ENCODE measurements at regions not wholly inside any gene's neighbourhood (a gene's known extent, or its start where the extent isn't known, plus 50 kb on each side); places are given as distances from the start of the nearest gene placed in this dataset.
A peak's percentile ranks its signal among the peaks of the same experiment; 100 is the strongest.

DNA sequence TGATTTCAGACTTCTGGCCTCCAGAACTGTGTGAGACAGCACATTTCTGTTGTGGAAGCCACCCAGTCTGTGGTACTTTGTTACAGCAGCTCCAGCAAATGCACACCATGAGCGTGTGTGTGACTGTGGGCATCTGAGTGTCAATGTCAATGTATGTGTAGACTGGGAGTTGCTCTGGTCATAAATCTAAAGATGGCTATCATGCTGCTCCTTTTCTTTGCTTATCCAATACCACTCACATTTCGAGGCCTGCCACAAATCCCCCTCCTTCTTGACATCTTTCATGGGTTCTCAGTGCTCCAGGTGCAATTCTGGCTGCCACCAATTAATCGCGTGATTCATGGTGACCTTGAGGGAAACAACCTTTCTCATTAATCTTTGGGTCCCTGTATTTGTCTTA lies 141.2 kb downstream of the RWDD3 start:
- no peak for TF ChIP-seq POLR2A (IDR thresholded peaks at IDR 0.05)
- TF ChIP-seq, protein P1, sequence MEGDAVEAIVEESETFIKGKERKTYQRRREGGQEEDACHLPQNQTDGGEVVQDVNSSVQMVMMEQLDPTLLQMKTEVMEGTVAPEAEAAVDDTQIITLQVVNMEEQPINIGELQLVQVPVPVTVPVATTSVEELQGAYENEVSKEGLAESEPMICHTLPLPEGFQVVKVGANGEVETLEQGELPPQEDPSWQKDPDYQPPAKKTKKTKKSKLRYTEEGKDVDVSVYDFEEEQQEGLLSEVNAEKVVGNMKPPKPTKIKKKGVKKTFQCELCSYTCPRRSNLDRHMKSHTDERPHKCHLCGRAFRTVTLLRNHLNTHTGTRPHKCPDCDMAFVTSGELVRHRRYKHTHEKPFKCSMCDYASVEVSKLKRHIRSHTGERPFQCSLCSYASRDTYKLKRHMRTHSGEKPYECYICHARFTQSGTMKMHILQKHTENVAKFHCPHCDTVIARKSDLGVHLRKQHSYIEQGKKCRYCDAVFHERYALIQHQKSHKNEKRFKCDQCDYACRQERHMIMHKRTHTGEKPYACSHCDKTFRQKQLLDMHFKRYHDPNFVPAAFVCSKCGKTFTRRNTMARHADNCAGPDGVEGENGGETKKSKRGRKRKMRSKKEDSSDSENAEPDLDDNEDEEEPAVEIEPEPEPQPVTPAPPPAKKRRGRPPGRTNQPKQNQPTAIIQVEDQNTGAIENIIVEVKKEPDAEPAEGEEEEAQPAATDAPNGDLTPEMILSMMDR (IDR thresholded peaks at IDR 0.05), result no peak
- ATAC-seq, result no peak
- intact Hi-C loops (cut with DNase I), result no loop called here
- Histone ChIP-seq H3K9me3 (no peaks in the 10 kb centered on the region), H3K36me3 (replicated peaks in 1 of 2; ENCODE audit: insufficient read depth in 1 of 2, low read depth in 2 of 2) (no peaks in the 10 kb centered on the region), H3K27me3 (no peaks in the 10 kb centered on the region), H3K4me1 (no peaks in the 10 kb centered on the region), H3K4me3 (no peak overlapping the region), H3K27ac (no peak overlapping the region)
- WGBS, 2 donors, result 46 to 49% methylated on average over 4 of the region's 4 CpGs
- DNase-seq, result no peak

DNA sequence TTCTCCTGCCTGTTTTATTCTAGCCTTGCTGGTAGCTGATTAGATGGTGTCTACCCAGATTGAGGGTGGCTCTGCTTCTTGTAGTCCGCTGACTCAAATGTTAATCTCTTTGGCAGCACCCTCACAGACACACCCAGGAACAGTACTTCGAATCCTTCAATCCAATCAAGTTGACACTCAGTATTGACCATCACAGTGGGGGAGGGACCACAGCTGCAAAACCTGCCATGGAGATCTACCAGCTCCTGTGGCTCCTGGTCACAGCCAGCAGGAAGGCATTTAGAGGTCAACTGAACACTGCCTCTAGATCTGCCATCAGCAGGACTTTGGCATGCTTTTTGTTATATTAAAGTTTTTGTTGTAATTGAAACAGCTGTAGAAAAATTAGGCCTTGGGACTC lies 146.9 kb downstream of the RWDD3 start:
- TF ChIP-seq, protein P1 (IDR thresholded peaks at IDR 0.05), result no peak
- no peak for TF ChIP-seq POLR2A (IDR thresholded peaks at IDR 0.05)
- Histone ChIP-seq H3K9me3 (no peaks in the 10 kb centered on the region), H3K4me3 (no peak overlapping the region), H3K27me3 (no peaks in the 10 kb centered on the region), H3K27ac (no peak overlapping the region), H3K36me3 (replicated peaks in 1 of 2; ENCODE audit: insufficient read depth in 1 of 2, low read depth in 2 of 2) (no peaks in the 10 kb centered on the region), H3K4me1 (no peaks in the 10 kb centered on the region)
- DNase-seq, result no peak
- ATAC-seq, result no peak
- intact Hi-C loops (cut with DNase I), result no loop called here
- WGBS, 2 donors, result 61 to 69% methylated on average over 2 of the region's 2 CpGs

DNA sequence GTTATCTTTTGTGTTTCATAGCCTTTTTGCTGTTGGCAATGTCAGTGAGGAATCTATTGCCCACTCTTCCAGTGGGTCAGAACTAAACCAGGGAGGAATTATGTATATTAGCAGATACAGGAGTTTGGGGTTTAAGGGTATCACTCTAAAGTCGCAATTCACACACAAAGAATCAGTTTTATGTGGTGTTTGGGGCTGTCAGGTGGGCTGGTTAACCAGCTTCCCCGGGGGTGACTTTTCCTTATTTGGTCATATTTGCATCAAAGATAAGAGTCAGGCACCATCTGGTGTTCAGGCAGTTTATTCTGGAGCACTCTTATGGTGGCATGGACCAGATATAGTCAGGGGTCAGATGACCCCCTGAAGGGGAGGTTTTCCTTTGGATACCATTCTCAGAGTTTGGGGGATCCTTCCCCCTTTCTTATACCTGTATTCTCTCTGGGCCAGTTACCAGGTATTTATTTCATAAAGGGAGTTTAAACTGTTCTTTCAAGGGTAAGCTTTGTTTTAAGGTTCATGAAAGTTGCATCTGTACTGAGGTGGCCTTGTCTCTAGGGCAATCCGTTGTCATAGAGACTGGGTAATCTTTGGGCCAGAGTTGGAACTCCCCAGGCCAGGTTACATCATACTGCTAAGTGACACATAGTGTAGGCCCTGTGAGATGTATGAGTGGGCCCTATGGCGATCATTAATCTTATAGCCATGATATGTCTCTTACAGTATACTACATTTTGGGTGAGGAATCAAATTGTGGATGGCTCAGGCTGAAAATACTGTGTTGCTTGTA lies 148.2 kb downstream of the RWDD3 start:
- intact Hi-C loops (cut with DNase I), result no loop called here
- Histone ChIP-seq H3K36me3 (replicated peaks in 1 of 2; ENCODE audit: insufficient read depth in 1 of 2, low read depth in 2 of 2) (no peaks in the 10 kb centered on the region), H3K9me3 (no peaks in the 10 kb centered on the region), H3K4me1 (no peaks in the 10 kb centered on the region), H3K27me3 (no peaks in the 10 kb centered on the region), H3K4me3 (no peak overlapping the region), H3K27ac (no peak overlapping the region)
- DNase-seq (no peak), ATAC-seq (no peak)
- WGBS, 2 donors, result 54 to 60% methylated on average over 4 of the region's 4 CpGs
- TF ChIP-seq, protein P1 (IDR thresholded peaks at IDR 0.05), result no peak
- TF ChIP-seq POLR2A (IDR thresholded peaks at IDR 0.05), result no peak

DNA sequence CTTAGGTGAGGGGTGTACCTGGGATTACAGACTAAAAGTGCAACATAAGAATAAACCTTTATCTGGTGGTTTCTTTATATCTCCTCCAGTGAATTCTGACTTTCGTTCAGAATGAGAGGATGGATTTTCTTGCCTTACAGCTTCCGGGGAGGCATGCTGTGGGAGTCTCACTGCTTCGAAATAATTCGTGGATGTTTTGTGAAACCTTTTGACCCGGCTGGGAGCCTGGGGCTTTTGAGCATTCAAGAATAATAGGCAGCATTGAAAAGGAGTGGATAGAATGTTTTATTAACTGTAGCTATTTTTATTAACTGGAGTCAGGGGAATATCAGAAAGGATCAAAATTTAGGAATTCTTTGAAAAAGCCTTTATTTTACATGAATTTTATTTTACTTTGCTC lies 149.1 kb downstream of the RWDD3 start:
- intact Hi-C loops (cut with DNase I), result no loop called here
- Histone ChIP-seq H3K4me3 (no peak overlapping the region), H3K4me1 (no peaks in the 10 kb centered on the region), H3K9me3 (no peaks in the 10 kb centered on the region), H3K27me3 (no peaks in the 10 kb centered on the region), H3K36me3 (replicated peaks in 1 of 2; ENCODE audit: insufficient read depth in 1 of 2, low read depth in 2 of 2) (no peaks in the 10 kb centered on the region), H3K27ac (no peak overlapping the region)
- no peak for TF ChIP-seq POLR2A (IDR thresholded peaks at IDR 0.05)
- TF ChIP-seq, protein P1 (IDR thresholded peaks at IDR 0.05), result no peak
- WGBS, 2 donors, result 69 to 70% methylated on average over 5 of the region's 5 CpGs
- ATAC-seq, result no peak
- no peak for DNase-seq

DNA sequence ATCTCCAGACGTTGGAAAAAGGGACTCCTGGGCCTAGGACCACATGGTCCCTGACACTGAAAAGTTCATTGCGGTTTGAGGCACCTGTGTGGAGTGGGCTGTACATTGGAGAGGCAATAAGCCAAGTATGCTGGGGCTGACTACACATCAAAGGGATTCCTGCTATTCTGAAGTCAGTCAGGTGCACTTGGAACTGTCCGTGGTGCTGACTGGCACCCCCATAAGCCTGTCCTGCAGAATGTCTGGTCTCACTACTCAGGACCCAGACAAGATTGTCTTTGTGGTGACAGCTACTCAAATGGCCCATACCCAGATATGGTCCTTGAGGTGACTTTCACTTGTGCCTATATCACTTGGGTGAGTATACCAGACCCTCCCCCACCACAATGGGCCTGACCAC lies 150.6 kb downstream of the RWDD3 start:
- 3 to 15% methylated on average over 3 of the region's 3 CpGs for WGBS, 2 donors
- intact Hi-C loops (cut with DNase I), result no loop called here

More for the DNA sequence above, 150.6 kb downstream of the RWDD3 start:
- Histone ChIP-seq H3K36me3 (replicated peaks in 1 of 2; ENCODE audit: insufficient read depth in 1 of 2, low read depth in 2 of 2) (no peaks in the 10 kb centered on the region), H3K27me3 (no peaks in the 10 kb centered on the region), H3K4me1 (no peaks in the 10 kb centered on the region), H3K27ac (no peak overlapping the region), H3K9me3 (no peaks in the 10 kb centered on the region), H3K4me3 (no peak overlapping the region)
- TF ChIP-seq POLR2A (IDR thresholded peaks at IDR 0.05), result no peak
- TF ChIP-seq, protein P1 (IDR thresholded peaks at IDR 0.05), result no peak
- ATAC-seq (no peak), DNase-seq (peak in 1 of 4 donors; percentile 33)
